ENCODE measurements at regions not wholly inside any gene's neighbourhood (a gene's known extent, or its start where the extent isn't known, plus 50 kb on each side); places are given as distances from the start of the nearest gene placed in this dataset.

- TF ChIP-seq, protein P1, sequence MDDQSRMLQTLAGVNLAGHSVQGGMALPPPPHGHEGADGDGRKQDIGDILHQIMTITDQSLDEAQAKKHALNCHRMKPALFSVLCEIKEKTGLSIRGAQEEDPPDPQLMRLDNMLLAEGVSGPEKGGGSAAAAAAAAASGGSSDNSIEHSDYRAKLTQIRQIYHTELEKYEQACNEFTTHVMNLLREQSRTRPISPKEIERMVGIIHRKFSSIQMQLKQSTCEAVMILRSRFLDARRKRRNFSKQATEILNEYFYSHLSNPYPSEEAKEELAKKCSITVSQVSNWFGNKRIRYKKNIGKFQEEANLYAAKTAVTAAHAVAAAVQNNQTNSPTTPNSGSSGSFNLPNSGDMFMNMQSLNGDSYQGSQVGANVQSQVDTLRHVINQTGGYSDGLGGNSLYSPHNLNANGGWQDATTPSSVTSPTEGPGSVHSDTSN (IDR thresholded peaks at IDR 0.05) = no peak
- TF ChIP-seq, protein P2, sequence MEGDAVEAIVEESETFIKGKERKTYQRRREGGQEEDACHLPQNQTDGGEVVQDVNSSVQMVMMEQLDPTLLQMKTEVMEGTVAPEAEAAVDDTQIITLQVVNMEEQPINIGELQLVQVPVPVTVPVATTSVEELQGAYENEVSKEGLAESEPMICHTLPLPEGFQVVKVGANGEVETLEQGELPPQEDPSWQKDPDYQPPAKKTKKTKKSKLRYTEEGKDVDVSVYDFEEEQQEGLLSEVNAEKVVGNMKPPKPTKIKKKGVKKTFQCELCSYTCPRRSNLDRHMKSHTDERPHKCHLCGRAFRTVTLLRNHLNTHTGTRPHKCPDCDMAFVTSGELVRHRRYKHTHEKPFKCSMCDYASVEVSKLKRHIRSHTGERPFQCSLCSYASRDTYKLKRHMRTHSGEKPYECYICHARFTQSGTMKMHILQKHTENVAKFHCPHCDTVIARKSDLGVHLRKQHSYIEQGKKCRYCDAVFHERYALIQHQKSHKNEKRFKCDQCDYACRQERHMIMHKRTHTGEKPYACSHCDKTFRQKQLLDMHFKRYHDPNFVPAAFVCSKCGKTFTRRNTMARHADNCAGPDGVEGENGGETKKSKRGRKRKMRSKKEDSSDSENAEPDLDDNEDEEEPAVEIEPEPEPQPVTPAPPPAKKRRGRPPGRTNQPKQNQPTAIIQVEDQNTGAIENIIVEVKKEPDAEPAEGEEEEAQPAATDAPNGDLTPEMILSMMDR (IDR thresholded peaks at IDR 0.05) = no peak
- TF ChIP-seq CEBPB (IDR thresholded peaks at IDR 0.05) (no peak), POLR2AphosphoS2 (conservative IDR thresholded peaks at IDR 0.05; ENCODE audit: low read length) (no peak), RCOR1 (IDR thresholded peaks at IDR 0.05; ENCODE audit: low read depth, low read length) (no peak), HOXB5 (CRISPR knock-in tag; IDR thresholded peaks at IDR 0.05) (no peak), KDM1A (IDR thresholded peaks at IDR 0.05; ENCODE audit: low read depth) (no peak)
These were observed 1411.7 kb upstream of the B3GALT2 start for GRCh38 chr1:194598098-194598497.

Data from A549 (cell line).